ENCODE measurements at regions not wholly inside any gene's neighbourhood (a gene's known extent, or its start where the extent isn't known, plus 50 kb on each side); places are given as distances from the start of the nearest gene placed in this dataset.

DNA sequence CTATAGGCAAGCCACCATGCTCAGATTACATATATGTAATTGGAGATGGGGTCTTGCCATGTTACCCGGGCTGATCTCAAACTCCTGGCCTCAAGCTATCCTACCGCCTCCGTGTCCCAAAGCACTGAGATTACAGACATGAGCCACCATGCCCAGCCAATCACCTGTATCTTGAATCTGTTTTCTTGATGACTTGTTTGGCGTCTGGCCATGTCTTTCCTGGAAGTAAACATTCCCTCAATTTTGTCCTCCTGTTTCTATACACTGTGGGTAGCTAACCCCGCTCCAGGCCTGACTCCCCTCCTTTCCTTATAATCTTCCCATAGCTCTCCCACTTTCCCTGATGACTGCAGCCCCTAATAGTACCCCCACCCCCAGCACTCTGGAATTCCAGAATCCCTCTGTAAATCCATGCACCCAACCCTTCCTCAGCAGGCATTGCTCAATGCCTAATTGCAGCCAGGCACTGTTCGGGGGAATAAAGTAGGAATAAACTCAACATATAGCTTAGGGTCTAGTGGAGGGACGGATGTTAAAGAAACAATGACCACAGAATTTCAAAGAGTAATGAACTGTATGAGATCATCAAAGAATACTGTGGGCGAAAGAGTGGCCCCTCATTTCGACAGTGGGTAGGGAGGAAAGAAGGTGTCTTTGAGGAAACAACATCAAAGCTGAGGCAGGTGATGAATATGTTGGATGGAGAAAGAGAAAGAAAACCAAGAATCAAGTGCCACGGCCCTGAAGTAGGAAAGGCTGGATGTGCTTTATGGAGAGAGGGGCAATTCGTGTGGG, 161.5 kb downstream of the ADSS2 start:
- H3K9me3 ChIP-seq (ENCODE audit: control insufficient read depth in 4 of 4, low read length in 3 of 4) = no peaks in the 10 kb centered on the region
- no peak for TF ChIP-seq YY1 (IDR thresholded peaks at IDR 0.05)
- no peak for TF ChIP-seq CTCF (IDR thresholded peaks at IDR 0.05; ENCODE audit: low read depth, low read length, missing input control)
- TF ChIP-seq FOXA1 (IDR thresholded peaks at IDR 0.05) = no peak
- no peak for TF ChIP-seq TAF1 (conservative IDR thresholded peaks at IDR 0.05)
- no peak for TF ChIP-seq EGR1 (IDR thresholded peaks at IDR 0.05; ENCODE audit: low read depth in 2 of 2)
- TF ChIP-seq SP1 (IDR thresholded peaks at IDR 0.05) = no peak
- no peak for TF ChIP-seq ZBTB33 (IDR thresholded peaks at IDR 0.05)
- no peak for TF ChIP-seq HNF4A (conservative IDR thresholded peaks at IDR 0.05)
- TF ChIP-seq, protein P1, sequence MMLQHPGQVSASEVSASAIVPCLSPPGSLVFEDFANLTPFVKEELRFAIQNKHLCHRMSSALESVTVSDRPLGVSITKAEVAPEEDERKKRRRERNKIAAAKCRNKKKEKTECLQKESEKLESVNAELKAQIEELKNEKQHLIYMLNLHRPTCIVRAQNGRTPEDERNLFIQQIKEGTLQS (IDR thresholded peaks at IDR 0.05) = no peak
- no peak for TF ChIP-seq HNF4G (IDR thresholded peaks at IDR 0.05)
- no peak for TF ChIP-seq NR2F2 (IDR thresholded peaks at IDR 0.05)
- TF ChIP-seq FOXA2 (IDR thresholded peaks at IDR 0.05) = no peak
- TF ChIP-seq GABPA (IDR thresholded peaks at IDR 0.05 in 1 of 2, conservative IDR thresholded peaks at IDR 0.05 in 1 of 2) = no peak
- TF ChIP-seq RAD21 (IDR thresholded peaks at IDR 0.05) = no peak
- H3K27me3 ChIP-seq (ENCODE audit: control insufficient read depth in 4 of 4, insufficient read depth in 4 of 4, low read length in 3 of 4) = no peaks in the 10 kb centered on the region
- H3K4me1 ChIP-seq (ENCODE audit: control insufficient read depth in 4 of 4, insufficient read depth in 4 of 4, low read length in 3 of 4) = no peaks in the 10 kb centered on the region
- DNase-seq (ENCODE audit: low spot score) = no peak
- 87% methylated on average over 11 of the region's 11 CpGs for WGBS
- no peak overlapping the region for H3K4me3 ChIP-seq (ENCODE audit: low read depth in 1 of 3, low read length in 3 of 3)
- no peak overlapping the region for H3K27ac ChIP-seq (ENCODE audit: low read depth in 1 of 2, low read length in 2 of 2)
- no peak overlapping the region for H3K9ac ChIP-seq (ENCODE audit: low read depth in 1 of 2, low read length in 2 of 2)
- H3K36me3 ChIP-seq (ENCODE audit: control insufficient read depth in 4 of 4, insufficient read depth in 3 of 4, low read depth in 1 of 4, low read length in 3 of 4) = no peaks in the 10 kb centered on the region

DNA sequence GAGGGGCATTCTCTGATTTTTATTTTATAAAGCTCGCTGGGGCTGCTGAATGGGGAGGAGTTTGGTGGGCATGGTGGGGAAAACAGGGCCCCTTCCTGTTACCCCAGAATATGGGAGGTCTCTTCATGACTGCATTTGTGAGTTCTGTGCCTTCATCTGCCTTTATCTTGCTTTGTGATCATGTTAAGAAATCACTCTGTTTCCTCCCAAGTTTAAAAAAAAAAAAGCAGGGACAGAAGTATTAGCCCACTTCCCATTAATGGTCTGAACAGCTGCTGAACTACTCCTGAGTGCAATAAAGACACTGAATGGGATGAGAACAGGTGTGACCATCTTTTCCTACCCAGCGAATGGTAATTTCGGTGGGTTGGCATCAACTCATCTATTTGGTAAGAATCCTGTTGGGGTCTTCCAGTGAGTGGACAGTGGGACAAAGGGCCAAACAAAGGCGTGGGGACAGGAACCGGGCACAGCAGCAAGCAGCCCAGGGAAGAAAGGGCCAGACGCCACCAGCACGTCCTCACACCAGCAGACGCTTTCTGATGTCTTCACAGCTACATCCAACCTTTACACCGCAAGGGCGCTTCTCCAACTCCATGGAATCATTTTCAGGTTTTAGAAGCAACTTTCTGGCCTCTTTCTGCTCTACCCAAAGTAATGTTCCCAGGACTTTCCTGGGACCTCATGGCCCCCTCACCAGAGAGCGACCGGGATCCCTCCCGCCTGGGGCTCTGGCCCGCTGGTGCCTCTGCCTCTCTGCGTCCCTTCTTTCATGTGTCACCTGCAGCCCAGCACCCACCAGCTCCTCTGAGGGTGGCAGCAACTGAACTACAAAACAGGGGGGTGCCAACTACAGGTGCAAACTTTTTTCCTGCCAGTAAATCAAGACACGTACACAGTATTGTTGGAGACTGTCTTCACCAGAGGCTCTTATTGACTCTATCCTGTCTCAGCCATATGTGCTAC, 160.2 kb downstream of the ADSS2 start:
- no peaks in the 10 kb centered on the region for H3K9me3 ChIP-seq (ENCODE audit: control insufficient read depth in 4 of 4, low read length in 3 of 4)
- H3K9ac ChIP-seq (ENCODE audit: low read depth in 1 of 2, low read length in 2 of 2) = no peak overlapping the region
- H3K36me3 ChIP-seq (ENCODE audit: control insufficient read depth in 4 of 4, insufficient read depth in 3 of 4, low read depth in 1 of 4, low read length in 3 of 4) = no peaks in the 10 kb centered on the region
- H3K27me3 ChIP-seq (ENCODE audit: control insufficient read depth in 4 of 4, insufficient read depth in 4 of 4, low read length in 3 of 4) = no peaks in the 10 kb centered on the region
- TF ChIP-seq TAF1 (conservative IDR thresholded peaks at IDR 0.05) (no peak), RXRA (IDR thresholded peaks at IDR 0.05) (no peak), SP1 (IDR thresholded peaks at IDR 0.05) (no peak), RAD21 (IDR thresholded peaks at IDR 0.05) (no peak), EGR1 (IDR thresholded peaks at IDR 0.05; ENCODE audit: low read depth in 2 of 2) (no peak), GABPA (IDR thresholded peaks at IDR 0.05 in 1 of 2, conservative IDR thresholded peaks at IDR 0.05 in 1 of 2) (no peak), FOXA1 (IDR thresholded peaks at IDR 0.05) (no peak), NR2F2 (IDR thresholded peaks at IDR 0.05) (no peak), FOXA2 (IDR thresholded peaks at IDR 0.05) (no peak), REST (IDR thresholded peaks at IDR 0.05) (no peak)
- TF ChIP-seq, protein P1 (IDR thresholded peaks at IDR 0.05) = no peak
- WGBS = 91% methylated on average over 16 of the region's 16 CpGs
- H3K4me3 ChIP-seq (ENCODE audit: low read depth in 1 of 3, low read length in 3 of 3) = no peak overlapping the region
- no peak for DNase-seq (ENCODE audit: low spot score)
- no peaks in the 10 kb centered on the region for H3K4me1 ChIP-seq (ENCODE audit: control insufficient read depth in 4 of 4, insufficient read depth in 4 of 4, low read length in 3 of 4)
- H3K27ac ChIP-seq (ENCODE audit: low read depth in 1 of 2, low read length in 2 of 2) = no peak overlapping the region

All from liver (tissue), 8 donors.